Stomach (tissue), 4 donors: ENCODE measurements at regions not wholly inside any gene's neighbourhood (a gene's known extent, or its start where the extent isn't known, plus 50 kb on each side); places are given as distances from the start of the nearest gene placed in this dataset.

ENCODE experiments used
- EP300 ChIP-seq: sonication (generic); formaldehyde crosslinking; IDR thresholded peaks from one replicate; pipeline ENCODE4 v1.6.1; 2017; ENCODE audit warnings: antibody characterized with exemption
- POLR2A ChIP-seq, 4 donors: fragments of 450-650 bp; IDR thresholded peaks; one replicate each; pipeline ENCODE4 v1.6.1; 2016; ENCODE audit warnings: antibody characterized with exemption in 4 of 4, control low read depth in 2 of 4, mild to moderate bottlenecking in 1 of 4, moderate library complexity in 1 of 4
- POLR2AphosphoS5 ChIP-seq, 3 donors: sonication (generic); formaldehyde crosslinking; IDR thresholded peaks; one replicate each; pipeline ENCODE4 v1.6.1; 2016; ENCODE audit warnings: antibody characterized with exemption in 3 of 3
- TF ChIP-seq, protein P1 (sequence below), 7 experiments: fragments of 450-650 bp in 4 of 7; fragments of 200-600 bp in 3 of 7; sonication (generic) in 3 of 7; IDR thresholded peaks; one replicate each; pipeline ENCODE4 v1.5.1; 2016 to 2019; ENCODE audit warnings: antibody characterized with exemption in 7 of 7, control low read depth in 2 of 7, mild to moderate bottlenecking in 1 of 7

DNA sequence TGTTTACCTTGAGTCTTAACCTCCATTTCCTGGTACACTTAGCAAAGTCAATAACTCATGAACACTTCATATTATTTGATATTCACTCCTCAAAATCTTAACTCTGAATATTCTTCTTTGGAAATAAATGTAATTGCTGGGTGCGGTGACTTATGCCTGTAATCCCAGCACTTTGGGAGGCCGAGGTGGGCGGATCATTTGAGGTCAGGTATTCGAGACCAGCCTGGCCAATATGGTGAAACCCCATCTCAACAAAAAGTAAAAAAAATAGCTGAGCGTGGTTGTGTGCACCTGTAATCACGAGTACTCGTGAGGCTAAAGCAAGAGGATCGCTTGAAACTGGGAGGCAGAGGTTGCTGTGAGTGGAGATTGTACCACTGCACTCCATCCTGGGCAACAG lies 201.3 kb upstream of the DSEL start:
- TF ChIP-seq POLR2AphosphoS5 (IDR thresholded peaks at IDR 0.05) (no peak), EP300 (no peak), POLR2A (IDR thresholded peaks at IDR 0.05) (no peak)
- TF ChIP-seq, protein P1, sequence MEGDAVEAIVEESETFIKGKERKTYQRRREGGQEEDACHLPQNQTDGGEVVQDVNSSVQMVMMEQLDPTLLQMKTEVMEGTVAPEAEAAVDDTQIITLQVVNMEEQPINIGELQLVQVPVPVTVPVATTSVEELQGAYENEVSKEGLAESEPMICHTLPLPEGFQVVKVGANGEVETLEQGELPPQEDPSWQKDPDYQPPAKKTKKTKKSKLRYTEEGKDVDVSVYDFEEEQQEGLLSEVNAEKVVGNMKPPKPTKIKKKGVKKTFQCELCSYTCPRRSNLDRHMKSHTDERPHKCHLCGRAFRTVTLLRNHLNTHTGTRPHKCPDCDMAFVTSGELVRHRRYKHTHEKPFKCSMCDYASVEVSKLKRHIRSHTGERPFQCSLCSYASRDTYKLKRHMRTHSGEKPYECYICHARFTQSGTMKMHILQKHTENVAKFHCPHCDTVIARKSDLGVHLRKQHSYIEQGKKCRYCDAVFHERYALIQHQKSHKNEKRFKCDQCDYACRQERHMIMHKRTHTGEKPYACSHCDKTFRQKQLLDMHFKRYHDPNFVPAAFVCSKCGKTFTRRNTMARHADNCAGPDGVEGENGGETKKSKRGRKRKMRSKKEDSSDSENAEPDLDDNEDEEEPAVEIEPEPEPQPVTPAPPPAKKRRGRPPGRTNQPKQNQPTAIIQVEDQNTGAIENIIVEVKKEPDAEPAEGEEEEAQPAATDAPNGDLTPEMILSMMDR (IDR thresholded peaks at IDR 0.05) = no peak
